ENCODE measurements at regions not wholly inside any gene's neighbourhood (a gene's known extent, or its start where the extent isn't known, plus 50 kb on each side); places are given as distances from the start of the nearest gene placed in this dataset.

- DNase-seq = no peak
Measured at GRCh38 chr3:162443376-162443775, 946.8 kb downstream of the OTOL1 start.

- no peak for DNase-seq
Measured at GRCh38 chr3:162468791-162469190, 972.2 kb downstream of the OTOL1 start.

DNA sequence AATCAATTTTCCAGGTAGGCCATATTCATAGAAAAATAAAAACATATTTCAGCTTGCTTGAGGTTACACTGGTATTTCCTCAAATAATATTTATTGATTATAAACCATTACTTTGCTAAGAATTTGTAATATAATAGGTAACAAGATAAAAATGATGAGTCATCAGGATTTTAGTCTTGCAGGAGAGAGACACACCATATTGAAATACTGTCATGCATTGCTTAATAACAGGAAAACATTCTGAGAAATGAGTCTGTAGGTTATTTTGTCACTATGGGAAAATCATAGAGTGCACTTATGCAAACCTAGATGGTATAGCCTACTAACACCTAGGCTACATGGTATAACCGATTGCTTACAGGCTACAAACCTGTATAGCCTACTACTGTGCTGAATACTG, 990.5 kb downstream of the OTOL1 start:
- DNase-seq = no peak

DNA sequence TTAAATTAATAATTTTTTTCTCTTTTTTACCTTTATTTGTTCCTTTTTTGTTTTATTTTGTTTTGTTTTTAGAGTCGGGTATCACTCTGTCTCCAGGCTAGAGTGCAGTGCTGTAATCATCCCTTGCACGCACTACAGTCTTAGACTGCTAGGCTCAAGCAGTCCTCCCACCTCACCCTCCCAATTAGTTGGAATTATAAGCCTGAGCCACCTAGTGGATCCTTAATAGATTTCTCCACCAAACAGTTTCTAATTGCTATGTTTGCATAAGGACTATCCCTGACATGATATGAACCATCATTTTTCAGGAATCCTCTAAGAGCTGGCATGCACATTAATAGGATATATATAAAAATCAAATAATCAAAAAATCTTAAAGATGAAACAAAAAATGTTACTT, 993.2 kb downstream of the OTOL1 start:
- DNase-seq = no peak

- DNase-seq = no peak
Measured at GRCh38 chr3:162491952-162492351, 995.3 kb downstream of the OTOL1 start.

DNA sequence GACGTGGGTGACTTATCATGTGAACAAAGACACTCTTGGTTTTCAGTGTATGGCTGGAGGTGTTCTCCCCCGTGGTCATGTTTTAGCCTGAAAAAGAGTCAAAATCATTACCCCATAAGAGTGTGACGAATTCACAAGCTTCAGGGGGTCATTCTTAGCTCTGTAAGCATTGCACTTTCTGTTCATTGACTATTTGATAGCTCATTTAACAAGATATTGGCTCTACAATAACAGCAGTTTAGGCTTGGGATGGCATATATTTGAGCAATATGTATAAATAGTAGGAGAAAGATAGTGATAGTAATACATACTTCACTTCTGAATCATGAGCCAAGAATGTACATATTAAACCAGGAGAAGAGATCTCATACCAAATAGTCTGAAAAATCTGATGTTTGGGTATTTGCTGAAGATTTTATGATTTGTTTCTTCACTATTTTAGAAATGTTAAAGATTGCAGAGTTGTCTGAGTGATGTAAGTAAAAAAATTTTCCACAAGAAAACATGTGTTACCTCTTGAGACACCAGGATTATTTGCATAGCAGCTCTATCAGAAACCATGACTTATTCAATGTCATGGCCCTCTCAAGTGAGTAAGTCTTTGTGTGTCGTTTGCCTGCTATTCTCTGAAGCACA, 996.0 kb downstream of the OTOL1 start:
- DNase-seq = no peak

GRCh38 chr3:162498626-162499025, 1002.0 kb downstream of the OTOL1 start:
- no peak for DNase-seq

DNA sequence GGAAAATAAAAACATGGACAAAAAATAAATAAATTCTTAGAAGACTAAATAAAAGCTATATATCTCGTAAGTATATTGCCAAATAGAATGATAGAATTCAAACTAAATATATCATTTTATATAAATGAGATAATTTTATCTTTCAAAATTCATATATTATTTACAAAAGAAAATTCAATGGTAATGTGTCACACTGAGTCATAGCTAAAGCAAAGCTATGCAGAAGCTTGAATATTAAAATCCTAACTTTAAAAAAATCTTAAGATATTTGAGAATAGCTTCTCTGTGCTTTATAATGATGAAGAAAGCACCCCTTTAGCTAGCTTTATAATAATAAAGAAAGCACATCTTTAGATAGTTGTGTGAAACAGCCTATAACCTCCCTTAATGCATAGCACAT, 1010.8 kb downstream of the OTOL1 start:
- no peak for DNase-seq

GRCh38 chr3:162512488-162512887, 1015.9 kb downstream of the OTOL1 start:
- DNase-seq = no peak

DNA sequence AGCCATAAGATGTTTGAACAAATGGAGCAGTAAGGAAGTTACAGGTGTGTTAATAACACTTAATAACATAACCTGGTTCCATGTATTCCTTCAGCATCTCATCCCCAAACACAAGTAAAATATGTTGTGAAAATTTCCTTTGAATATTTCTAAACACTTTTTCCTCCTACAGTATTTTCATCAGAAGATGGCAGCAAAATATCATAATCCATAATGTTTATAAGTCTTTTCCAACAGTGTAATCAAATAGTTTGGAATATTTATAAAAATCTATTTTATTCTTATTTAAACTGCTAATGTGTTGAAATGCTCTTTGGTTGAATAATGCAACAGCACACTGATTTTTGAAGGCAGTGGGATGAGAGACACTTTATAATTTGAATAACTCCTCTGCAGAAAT, 1020.5 kb downstream of the OTOL1 start:
- no peak for DNase-seq

DNA sequence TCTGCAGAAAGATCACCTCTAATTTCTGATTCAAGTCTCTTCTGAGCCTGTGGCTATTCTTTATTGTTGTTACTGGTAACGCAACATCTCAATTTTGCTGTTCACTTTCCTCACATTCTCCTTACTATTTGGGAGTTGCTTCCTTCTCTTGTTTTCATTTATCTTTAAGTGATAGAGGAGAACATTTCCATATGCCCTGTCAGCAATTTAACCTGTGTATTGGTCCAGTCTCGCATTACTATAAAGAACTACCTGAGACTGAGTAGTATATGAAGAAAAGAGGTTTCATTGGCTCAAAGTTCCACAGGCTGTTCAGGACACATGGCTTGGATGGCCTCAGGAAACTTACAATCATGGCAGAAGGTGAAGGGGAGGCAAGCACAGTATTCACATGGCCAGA, 1025.1 kb downstream of the OTOL1 start:
- DNase-seq = no peak

DNA sequence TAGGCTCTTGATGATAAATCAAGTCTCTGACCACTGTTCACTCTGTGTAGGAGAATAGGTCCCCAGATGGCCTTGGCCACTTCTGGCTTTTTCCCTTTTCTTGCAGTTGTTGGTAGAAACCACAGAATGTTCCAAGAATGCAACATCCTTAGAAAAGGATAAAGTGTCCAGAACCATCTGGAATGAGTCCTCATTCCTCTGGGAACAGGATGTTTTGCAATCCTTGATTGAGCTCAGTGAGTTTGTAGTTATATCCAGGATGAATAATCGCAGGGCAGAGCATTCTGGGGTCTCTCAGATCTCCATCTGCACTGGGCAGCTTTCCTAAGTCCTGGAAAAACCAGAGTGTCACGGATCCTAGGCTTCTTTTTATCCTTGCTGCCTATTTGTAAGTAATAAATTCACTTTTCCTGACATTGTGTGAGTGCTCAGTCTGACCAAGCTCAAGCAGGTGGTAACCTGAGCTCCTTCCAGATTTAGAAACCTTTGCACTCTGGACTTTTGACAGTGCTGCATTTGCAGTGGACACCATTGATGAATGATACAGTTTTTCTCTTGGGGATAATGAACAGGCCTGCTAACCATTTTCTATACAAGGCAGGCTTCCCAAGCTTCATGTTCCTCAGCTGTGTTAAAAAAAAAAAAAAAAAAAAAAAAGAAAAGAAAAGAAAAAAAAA, 1028.6 kb downstream of the OTOL1 start:
- no peak for DNase-seq

DNA sequence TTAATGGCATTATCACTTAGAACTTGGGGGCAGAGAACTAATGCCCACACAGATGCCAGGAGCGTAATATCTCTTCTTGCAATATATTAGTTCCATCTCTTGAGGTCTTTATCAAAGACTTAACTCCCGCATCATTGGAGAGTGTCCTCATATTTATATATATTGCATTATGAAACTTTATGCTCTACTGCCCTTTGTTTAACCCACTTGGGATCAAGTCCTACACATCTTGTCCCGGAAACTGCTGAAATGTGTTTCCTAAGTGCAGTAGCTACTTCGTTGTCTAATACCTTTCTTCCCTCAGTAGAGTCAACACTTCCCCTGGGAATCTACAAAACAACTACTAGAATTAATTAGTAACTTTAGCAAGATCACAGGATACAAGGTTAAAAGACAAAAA, 1029.2 kb downstream of the OTOL1 start:
- no peak for DNase-seq

DNA sequence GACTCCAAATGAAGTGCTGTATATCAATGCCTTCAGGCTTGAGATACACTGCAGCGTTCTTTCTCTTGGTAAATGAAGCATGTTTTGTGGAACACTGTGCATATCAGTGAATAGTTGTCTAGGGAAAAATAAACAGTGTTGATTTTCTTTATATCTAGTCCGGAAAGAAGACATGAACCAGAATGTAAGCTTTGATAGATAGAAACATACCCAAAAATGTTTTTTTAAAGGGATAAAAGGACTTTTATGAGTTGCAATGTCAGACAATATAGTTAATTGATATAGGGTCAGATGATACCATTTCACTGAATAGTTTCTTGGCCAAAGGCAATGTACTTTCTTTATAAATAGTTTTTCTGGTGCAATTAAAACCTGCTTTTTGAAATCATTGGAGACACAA, 1037.8 kb downstream of the OTOL1 start:
- DNase-seq = no peak

GRCh38 chr3:162538491-162538890, 1041.9 kb downstream of the OTOL1 start:
- DNase-seq = no peak

GRCh38 chr3:162538906-162539305, 1042.3 kb downstream of the OTOL1 start:
- no peak for DNase-seq

GRCh38 chr3:162540421-162540820, 1043.8 kb downstream of the OTOL1 start:
- DNase-seq = no peak

- DNase-seq = no peak
Measured at GRCh38 chr3:162541923-162542322, 1045.3 kb downstream of the OTOL1 start.

DNA sequence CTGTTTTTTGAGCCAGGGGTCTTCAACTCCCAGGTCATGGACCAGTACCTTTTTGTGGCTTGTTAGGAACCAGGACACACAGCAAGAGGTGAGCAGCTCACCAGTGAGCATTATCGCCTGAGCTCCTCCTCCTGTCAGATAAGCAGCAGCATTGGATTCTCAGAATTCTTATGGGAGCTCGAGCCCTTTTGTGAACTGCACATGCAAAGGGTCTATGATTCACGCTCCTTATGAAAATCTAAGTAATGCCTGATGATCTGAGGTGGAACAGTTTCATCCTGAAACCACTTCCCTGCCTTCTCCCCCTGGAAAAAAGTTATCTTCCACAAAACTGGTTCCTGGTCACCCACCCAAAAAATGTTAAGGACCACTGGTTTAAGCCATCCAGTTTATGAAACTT, 1047.6 kb downstream of the OTOL1 start:
- DNase-seq = no peak

DNA sequence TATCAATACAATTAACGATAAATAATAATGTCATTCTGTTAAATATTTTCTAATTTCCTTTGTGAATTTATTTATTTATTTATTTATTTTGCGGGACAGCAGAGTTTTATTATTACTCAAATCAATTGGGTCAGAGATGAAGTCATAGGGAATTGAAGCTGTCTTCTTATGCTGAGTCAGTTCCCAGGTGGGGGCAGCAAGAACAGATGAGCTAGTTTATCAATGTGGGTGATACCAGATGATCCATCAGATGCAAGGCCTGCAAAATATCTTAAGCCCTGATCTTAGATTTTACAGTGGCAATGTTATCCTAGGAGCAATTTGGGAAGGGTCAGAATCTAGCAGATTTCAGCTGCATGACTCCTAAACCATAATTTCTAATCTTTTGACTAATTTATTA, 1050.3 kb downstream of the OTOL1 start:
- DNase-seq = no peak

- DNase-seq = no peak
Measured at GRCh38 chr3:162547321-162547720, 1050.7 kb downstream of the OTOL1 start.

- no peak for DNase-seq
Measured at GRCh38 chr3:162555761-162556160, 1059.2 kb downstream of the OTOL1 start.

- no peak for DNase-seq
Measured at GRCh38 chr3:162558016-162558415, 1061.4 kb downstream of the OTOL1 start.

GRCh38 chr3:162568706-162569105, 1072.1 kb downstream of the OTOL1 start:
- no peak for DNase-seq

- no peak for DNase-seq
Measured at GRCh38 chr3:162569314-162569713, 1072.7 kb downstream of the OTOL1 start.
